Mesendoderm (in vitro differentiated cells): ENCODE measurements at regions not wholly inside any gene's neighbourhood (a gene's known extent, or its start where the extent isn't known, plus 50 kb on each side); places are given as distances from the start of the nearest gene placed in this dataset.

Experiments used
- DNase-seq: peaks from one replicate; pipeline ENCODE4 v3.0.0; 2013
- H2AK5ac ChIP-seq: 2 replicates; pipeline ENCODE4 v1.6.1; 2013; ENCODE audit warnings: low read length, inconsistent platforms
- H2BK120ac ChIP-seq: 2 replicates; pipeline ENCODE4 v1.6.1; 2013; ENCODE audit warnings: low read depth, mild to moderate bottlenecking, low read length, moderate library complexity, mixed read lengths
- H2BK15ac ChIP-seq: replicated peaks from 2 replicates; pipeline ENCODE4 v1.6.1; 2013; ENCODE audit warnings: low read depth, mild to moderate bottlenecking, moderate library complexity
- H2BK5ac ChIP-seq: 2 replicates; pipeline ENCODE4 v1.6.1; 2013; ENCODE audit warnings: low read length, inconsistent platforms
- H3K18ac ChIP-seq: 2 replicates; pipeline ENCODE4 v1.6.1; 2013; ENCODE audit warnings: mild to moderate bottlenecking, low read length, mixed read lengths
- H3K23ac ChIP-seq: one replicate; pipeline ENCODE4 v1.6.1; 2013; ENCODE audit warnings: low read length
- H3K27ac ChIP-seq: 2 replicates; pipeline ENCODE4 v1.5.1; 2013; ENCODE audit warnings: low read depth, mild to moderate bottlenecking, inconsistent platforms, low read length, moderate library complexity
- H3K27me3 ChIP-seq: 2 replicates; pipeline ENCODE4 v1.6.1; 2013; ENCODE audit warnings: low read length, control low read depth, mild to moderate bottlenecking, inconsistent platforms; ENCODE audit not compliant: insufficient read depth, poor library complexity
- H3K36me3 ChIP-seq: 2 replicates; pipeline ENCODE4 v1.6.1; 2013; ENCODE audit warnings: low read length, inconsistent platforms; ENCODE audit not compliant: control insufficient read depth, insufficient read depth
- H3K4ac ChIP-seq: one replicate; pipeline ENCODE4 v1.6.1; 2013; ENCODE audit warnings: low read depth, mild to moderate bottlenecking, low read length, moderate library complexity
- H3K4me1 ChIP-seq: 2 replicates; pipeline ENCODE4 v1.6.1; 2013; ENCODE audit warnings: low read depth, low read length, inconsistent platforms; ENCODE audit not compliant: control insufficient read depth
- H3K4me2 ChIP-seq: 2 replicates; pipeline ENCODE4 v1.6.1; 2013; ENCODE audit warnings: low read length
- H3K4me3 ChIP-seq: 2 replicates; pipeline ENCODE4 v1.5.1; 2013; ENCODE audit warnings: mild to moderate bottlenecking, low read length
- H3K56ac ChIP-seq: one replicate; pipeline ENCODE4 v1.6.1; 2013; ENCODE audit warnings: low read length
- H3K79me1 ChIP-seq: 2 replicates; pipeline ENCODE4 v1.6.1; 2013; ENCODE audit warnings: low read length, inconsistent platforms
- H3K79me2 ChIP-seq: 2 replicates; pipeline ENCODE4 v1.6.1; 2013; ENCODE audit warnings: mild to moderate bottlenecking, low read length; ENCODE audit not compliant: control insufficient read depth, insufficient read depth
- H3K9ac ChIP-seq: 2 replicates; pipeline ENCODE4 v1.6.1; 2013; ENCODE audit warnings: low read length, inconsistent platforms
- H4K5ac ChIP-seq: one replicate; pipeline ENCODE4 v1.6.1; 2013; ENCODE audit warnings: low read length
- H4K8ac ChIP-seq: one replicate; pipeline ENCODE4 v1.6.1; 2013; ENCODE audit warnings: low read depth, mild to moderate bottlenecking, control low read depth, low read length, moderate library complexity
- WGBS: extraction: QIAGEN DNeasy Blood & Tissue Kit; methylation state at CpG from one replicate; pipeline ENCODE4 v1.1.7; 2013; ENCODE audit warnings: low lambda C conversion rate, missing lambda C conversion rate; ENCODE audit not compliant: insufficient coverage; ENCODE audit errors: extremely low coverage; 5-methylcytosine and 5-hydroxymethylcytosine counted together

DNA sequence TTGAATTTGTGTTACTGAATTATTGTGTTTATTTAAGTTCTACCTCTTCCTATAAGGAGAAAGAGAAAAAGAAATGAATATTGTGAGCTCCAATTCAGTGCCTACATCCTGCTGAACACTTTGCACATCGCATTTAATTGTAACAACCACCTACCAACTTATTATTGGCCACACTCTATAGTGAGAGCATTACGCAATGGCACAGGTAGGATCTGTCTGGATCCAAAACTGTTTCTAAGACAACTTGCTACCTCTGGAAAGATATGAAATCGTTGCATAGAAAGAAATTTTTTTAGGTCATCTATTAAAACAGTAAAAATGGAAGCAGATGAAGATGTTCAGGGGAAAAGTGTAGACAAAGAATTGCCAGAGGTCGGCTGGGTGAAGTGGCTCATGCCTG lies 227.2 kb upstream of the SNX2 start:
- H3K23ac ChIP-seq, result no peak overlapping the region
- no peak overlapping the region for H3K56ac ChIP-seq
- H3K27me3 ChIP-seq, result no peaks in the 10 kb centered on the region
- H3K79me2 ChIP-seq, result no peaks in the 10 kb centered on the region
- no peak overlapping the region for H3K9ac ChIP-seq
- no peaks in the 10 kb centered on the region for H3K4me1 ChIP-seq
- no peak for DNase-seq
- H2BK120ac ChIP-seq, result no peak overlapping the region
- H4K5ac ChIP-seq, result no peak overlapping the region
- no peak overlapping the region for H2BK5ac ChIP-seq
- H3K79me1 ChIP-seq, result no peaks in the 10 kb centered on the region
- no peak overlapping the region for H2AK5ac ChIP-seq
- no peak overlapping the region for H3K18ac ChIP-seq
- no peak overlapping the region for H2BK15ac ChIP-seq
- no peak overlapping the region for H3K27ac ChIP-seq
- WGBS, result no CpG with 5 or more reads among the region's 4 CpGs
- no peaks in the 10 kb centered on the region for H3K36me3 ChIP-seq
- H3K4ac ChIP-seq, result no peak overlapping the region
- no peak overlapping the region for H4K8ac ChIP-seq
- H3K4me3 ChIP-seq, result no peak overlapping the region
- H3K4me2 ChIP-seq, result no peak overlapping the region

DNA sequence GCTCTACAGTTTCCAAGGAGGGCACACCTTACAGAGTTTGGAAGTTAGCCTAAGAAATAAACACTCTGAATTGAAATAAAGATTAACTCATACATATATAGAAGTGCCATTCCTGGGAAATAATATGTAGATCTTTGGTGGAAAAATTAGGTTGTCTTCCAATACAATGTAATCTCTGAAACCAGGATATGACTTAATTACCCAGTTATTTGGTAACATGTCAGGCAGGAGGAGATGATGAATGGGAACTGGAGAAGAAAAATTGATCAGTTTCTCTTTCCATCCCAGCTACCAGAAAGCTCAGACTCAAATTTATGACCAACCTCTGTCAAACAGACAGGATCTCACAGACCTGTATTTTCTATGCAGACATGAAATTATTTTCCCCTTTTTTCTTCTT lies 215.2 kb upstream of the SNX2 start:
- Histone ChIP-seq H3K4me1 (peaks cover 2% of the 10 kb centered on the region), H3K4me3 (no peak overlapping the region), H3K18ac (no peak overlapping the region), H3K27ac (no peak overlapping the region), H3K9ac (no peak overlapping the region), H3K23ac (no peak overlapping the region), H2BK120ac (no peak overlapping the region), H4K8ac (no peak overlapping the region), H3K79me1 (no peaks in the 10 kb centered on the region), H3K36me3 (no peaks in the 10 kb centered on the region), H3K4me2 (no peak overlapping the region), H3K27me3 (no peaks in the 10 kb centered on the region), H2BK15ac (no peak overlapping the region), H4K5ac (no peak overlapping the region), H2BK5ac (no peak overlapping the region), H2AK5ac (no peak overlapping the region), H3K4ac (no peak overlapping the region), H3K79me2 (no peaks in the 10 kb centered on the region), H3K56ac (no peak overlapping the region)
- no peak for DNase-seq

DNA sequence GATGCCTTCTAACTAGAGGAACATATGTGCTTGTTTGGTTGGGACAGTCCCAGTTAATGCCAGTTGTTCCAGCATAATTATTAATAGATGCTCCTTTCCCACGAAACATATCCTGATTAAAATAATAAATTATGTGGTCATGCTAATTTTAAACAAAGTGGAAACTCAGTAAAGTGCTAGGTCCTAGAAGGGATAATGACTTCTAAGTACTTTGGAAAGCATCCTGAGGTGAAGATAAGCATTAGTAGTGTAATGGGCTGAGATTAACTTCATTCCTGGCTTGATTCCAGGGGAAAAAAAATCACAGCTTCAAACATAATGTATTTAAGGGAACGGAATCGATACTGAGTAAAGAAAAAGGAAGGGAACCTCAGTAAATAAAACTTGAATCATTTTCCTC lies 213.7 kb upstream of the SNX2 start:
- Histone ChIP-seq H2BK120ac (no peak overlapping the region), H3K18ac (no peak overlapping the region), H3K4me3 (no peak overlapping the region), H2AK5ac (no peak overlapping the region), H2BK5ac (no peak overlapping the region), H4K5ac (no peak overlapping the region), H3K79me1 (no peaks in the 10 kb centered on the region), H3K27me3 (no peaks in the 10 kb centered on the region), H3K4me2 (no peak overlapping the region), H3K27ac (no peak overlapping the region), H2BK15ac (no peak overlapping the region), H3K36me3 (no peaks in the 10 kb centered on the region), H4K8ac (no peak overlapping the region), H3K23ac (no peak overlapping the region), H3K56ac (no peak overlapping the region), H3K9ac (no peak overlapping the region), H3K4ac (no peak overlapping the region), H3K4me1 (peaks cover 2% of the 10 kb centered on the region), H3K79me2 (no peaks in the 10 kb centered on the region)
- DNase-seq, result no peak
- no CpG with 5 or more reads among the region's 3 CpGs for WGBS

- no peak overlapping the region for H3K18ac ChIP-seq
- no peak overlapping the region for H2BK15ac ChIP-seq
- no peak overlapping the region for H3K23ac ChIP-seq
- no peak overlapping the region for H3K9ac ChIP-seq
- no peak overlapping the region for H4K8ac ChIP-seq
- no peak overlapping the region for H3K4ac ChIP-seq
- no peaks in the 10 kb centered on the region for H3K79me1 ChIP-seq
- peaks cover 2% of the 10 kb centered on the region for H3K4me1 ChIP-seq
- no peak overlapping the region for H2BK5ac ChIP-seq
- H3K4me2 ChIP-seq, result no peak overlapping the region
- no peak overlapping the region for H3K56ac ChIP-seq
- DNase-seq, result peak; percentile 57
- no peak overlapping the region for H3K27ac ChIP-seq
- no peak overlapping the region for H3K4me3 ChIP-seq
- H2BK120ac ChIP-seq, result no peak overlapping the region
- no peak overlapping the region for H2AK5ac ChIP-seq
- no peaks in the 10 kb centered on the region for H3K27me3 ChIP-seq
- no CpG with 5 or more reads among the region's 9 CpGs for WGBS
- no peak overlapping the region for H4K5ac ChIP-seq
- H3K36me3 ChIP-seq, result no peaks in the 10 kb centered on the region
- H3K79me2 ChIP-seq, result no peaks in the 10 kb centered on the region
Observed at GRCh38 chr5:122565331-122565730, 209.5 kb upstream of the SNX2 start.

GRCh38 chr5:122576256-122577016 lies 198.4 kb upstream of the SNX2 start:
- Histone ChIP-seq H3K4me3 (no peak overlapping the region), H3K36me3 (no peaks in the 10 kb centered on the region), H2BK15ac (no peak overlapping the region), H3K56ac (no peak overlapping the region), H4K5ac (no peak overlapping the region), H3K27me3 (no peaks in the 10 kb centered on the region), H2BK120ac (no peak overlapping the region), H2AK5ac (no peak overlapping the region), H3K79me1 (no peaks in the 10 kb centered on the region), H4K8ac (no peak overlapping the region), H3K4me1 (no peaks in the 10 kb centered on the region), H3K27ac (no peak overlapping the region), H3K4ac (no peak overlapping the region), H3K9ac (no peak overlapping the region), H3K79me2 (no peaks in the 10 kb centered on the region), H3K18ac (no peak overlapping the region), H3K4me2 (no peak overlapping the region), H2BK5ac (no peak overlapping the region), H3K23ac (no peak overlapping the region)
- WGBS, result no CpG with 5 or more reads among the region's 3 CpGs
- DNase-seq, result no peak

GRCh38 chr5:122581629-122582028 lies 193.3 kb upstream of the SNX2 start:
- Histone ChIP-seq H2BK5ac (no peak overlapping the region), H3K27me3 (no peaks in the 10 kb centered on the region), H4K8ac (no peak overlapping the region), H3K4me1 (peaks cover 2% of the 10 kb centered on the region), H3K18ac (no peak overlapping the region), H3K4me2 (no peak overlapping the region), H4K5ac (no peak overlapping the region), H3K56ac (no peak overlapping the region), H3K23ac (no peak overlapping the region), H3K9ac (no peak overlapping the region), H2BK120ac (no peak overlapping the region), H3K4ac (no peak overlapping the region), H3K36me3 (no peaks in the 10 kb centered on the region), H2AK5ac (no peak overlapping the region), H3K79me2 (no peaks in the 10 kb centered on the region), H3K79me1 (no peaks in the 10 kb centered on the region), H2BK15ac (no peak overlapping the region), H3K4me3 (no peak overlapping the region), H3K27ac (no peak overlapping the region)
- DNase-seq, result peak; percentile 27
- no CpG with 5 or more reads among the region's 7 CpGs for WGBS
